DOHH2 (cell line): ENCODE measurements at regions not wholly inside any gene's neighbourhood (a gene's known extent, or its start where the extent isn't known, plus 50 kb on each side); places are given as distances from the start of the nearest gene placed in this dataset.

Source experiments
- EZH2phosphoT487 ChIP-seq: fragments of 200-600 bp; sonication (generic); IDR thresholded peaks from 2 replicates; pipeline ENCODE4 v1.6.1; 2017; ENCODE audit warnings: borderline replicate concordance, mild to moderate bottlenecking, antibody characterized with exemption, low read length, moderate library complexity, mixed read lengths
- TF ChIP-seq, protein P1 (sequence below): fragments of 200-600 bp; sonication (generic); IDR thresholded peaks from one replicate; pipeline ENCODE4 v1.5.1; 2014; ENCODE audit warnings: antibody characterized with exemption, mild to moderate bottlenecking, low read depth, low read length; ENCODE audit not compliant: poor library complexity, severe bottlenecking

DNA sequence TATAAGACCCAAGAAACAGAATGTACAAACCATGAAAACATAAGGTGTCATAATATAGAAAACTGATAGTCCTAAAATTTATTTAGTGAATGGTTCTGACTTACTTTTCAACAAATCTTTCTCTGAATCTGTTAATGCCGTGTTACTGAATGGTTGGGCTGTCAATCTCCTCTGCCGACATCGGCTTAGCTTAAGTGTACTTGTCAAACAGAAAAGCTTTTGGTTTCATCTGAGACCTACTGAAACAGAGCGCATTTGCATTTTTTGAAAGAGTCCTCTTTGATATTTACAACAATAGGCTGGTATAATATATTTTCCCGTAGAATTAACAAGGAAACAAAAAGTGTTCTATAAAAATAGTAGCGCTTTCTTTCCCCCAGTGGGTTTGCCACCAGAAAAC is 120.9 kb upstream of the ZNF804B start:
- TF ChIP-seq, protein P1, sequence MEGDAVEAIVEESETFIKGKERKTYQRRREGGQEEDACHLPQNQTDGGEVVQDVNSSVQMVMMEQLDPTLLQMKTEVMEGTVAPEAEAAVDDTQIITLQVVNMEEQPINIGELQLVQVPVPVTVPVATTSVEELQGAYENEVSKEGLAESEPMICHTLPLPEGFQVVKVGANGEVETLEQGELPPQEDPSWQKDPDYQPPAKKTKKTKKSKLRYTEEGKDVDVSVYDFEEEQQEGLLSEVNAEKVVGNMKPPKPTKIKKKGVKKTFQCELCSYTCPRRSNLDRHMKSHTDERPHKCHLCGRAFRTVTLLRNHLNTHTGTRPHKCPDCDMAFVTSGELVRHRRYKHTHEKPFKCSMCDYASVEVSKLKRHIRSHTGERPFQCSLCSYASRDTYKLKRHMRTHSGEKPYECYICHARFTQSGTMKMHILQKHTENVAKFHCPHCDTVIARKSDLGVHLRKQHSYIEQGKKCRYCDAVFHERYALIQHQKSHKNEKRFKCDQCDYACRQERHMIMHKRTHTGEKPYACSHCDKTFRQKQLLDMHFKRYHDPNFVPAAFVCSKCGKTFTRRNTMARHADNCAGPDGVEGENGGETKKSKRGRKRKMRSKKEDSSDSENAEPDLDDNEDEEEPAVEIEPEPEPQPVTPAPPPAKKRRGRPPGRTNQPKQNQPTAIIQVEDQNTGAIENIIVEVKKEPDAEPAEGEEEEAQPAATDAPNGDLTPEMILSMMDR, result no peak
- no peak for TF ChIP-seq EZH2phosphoT487
